GM18870 (cell line): ENCODE measurements at regions not wholly inside any gene's neighbourhood (a gene's known extent, or its start where the extent isn't known, plus 50 kb on each side); places are given as distances from the start of the nearest gene placed in this dataset.

Source experiments
- ATAC-seq: cut with Tn5 transposase; IDR thresholded peaks from one replicate; pipeline ENCODE4 v1.9.1; 2021; ENCODE audit warnings: moderate library complexity; ENCODE audit not compliant: unreplicated experiment

DNA sequence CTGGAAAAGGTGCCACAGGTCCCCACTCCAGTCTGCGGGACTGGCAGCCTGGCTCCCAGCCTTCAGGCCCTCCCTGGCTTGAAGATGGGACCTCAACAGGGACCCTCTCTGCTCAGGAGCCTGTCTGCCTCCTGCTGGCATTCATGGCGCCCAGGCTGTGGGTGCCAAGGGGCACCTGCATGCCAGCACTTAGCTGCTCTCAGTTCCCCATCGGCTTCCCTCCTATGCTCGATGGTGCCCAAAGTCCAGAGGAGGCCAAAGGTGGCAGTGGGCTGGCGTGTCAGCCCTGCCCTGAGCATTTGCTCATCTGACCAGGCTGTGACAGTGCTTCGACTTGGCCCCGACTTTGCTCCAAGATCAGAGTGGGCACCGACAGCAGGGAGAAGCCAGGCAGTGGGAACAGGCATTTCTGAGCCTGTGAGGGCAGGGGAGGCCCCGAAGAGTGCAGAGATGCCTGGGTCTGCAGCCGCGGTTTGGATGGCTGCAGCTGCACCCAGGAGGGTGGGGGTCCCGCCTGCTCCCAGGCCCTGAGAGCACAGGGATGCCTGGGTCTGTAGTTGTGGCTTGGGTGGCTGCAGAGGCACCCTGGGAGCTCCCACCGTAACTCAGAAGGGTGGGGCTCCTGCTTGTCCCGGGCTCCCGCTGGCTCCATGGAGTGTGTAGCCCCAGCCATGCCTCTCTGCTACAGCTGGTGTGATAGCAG is 463.6 kb downstream of the TBC1D22A start:
- ATAC-seq = no peak

DNA sequence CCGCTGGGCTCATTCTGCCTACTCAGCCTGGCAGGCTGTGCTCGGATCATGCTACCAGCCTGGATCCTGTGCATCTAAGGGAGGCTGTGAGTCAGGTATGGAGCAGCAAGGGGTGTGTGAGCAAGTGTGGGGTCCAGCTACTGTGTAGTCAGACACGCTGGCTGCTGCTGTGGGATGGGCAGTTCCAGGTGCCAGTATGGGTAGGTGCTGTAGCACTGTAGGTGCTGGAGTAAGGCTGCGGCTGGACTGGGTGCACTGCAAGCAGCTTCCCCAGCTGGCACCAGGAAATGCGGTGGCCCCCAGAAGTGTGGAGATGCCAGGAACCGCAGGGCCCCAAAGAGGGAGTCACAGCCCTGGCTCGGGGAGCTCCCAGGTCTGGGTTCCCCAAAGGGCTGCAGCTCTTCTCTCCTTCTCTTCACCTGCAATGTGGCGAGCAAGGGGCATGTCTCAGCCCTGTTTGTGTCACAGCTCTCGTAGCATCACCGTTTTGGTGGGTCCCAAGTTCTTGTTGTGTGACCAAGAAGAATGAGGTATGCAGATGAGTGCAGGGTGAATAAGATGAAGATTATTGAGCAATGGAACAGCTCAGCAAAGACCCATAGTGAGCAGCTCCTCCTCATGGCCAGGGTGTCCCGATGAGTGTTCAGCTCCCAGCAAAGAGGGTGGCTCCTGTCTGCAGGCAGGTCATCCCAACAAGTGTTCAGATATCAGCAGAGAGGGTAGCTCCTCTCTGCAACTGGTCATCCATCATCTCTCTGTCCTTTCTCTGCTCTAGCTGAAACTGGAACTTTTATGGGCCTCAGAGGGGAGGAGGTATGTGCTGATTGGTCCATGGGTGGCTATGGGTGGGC is 462.9 kb downstream of the TBC1D22A start:
- ATAC-seq = no peak
